ENCODE measurements at regions not wholly inside any gene's neighbourhood (a gene's known extent, or its start where the extent isn't known, plus 50 kb on each side); places are given as distances from the start of the nearest gene placed in this dataset.

DNA sequence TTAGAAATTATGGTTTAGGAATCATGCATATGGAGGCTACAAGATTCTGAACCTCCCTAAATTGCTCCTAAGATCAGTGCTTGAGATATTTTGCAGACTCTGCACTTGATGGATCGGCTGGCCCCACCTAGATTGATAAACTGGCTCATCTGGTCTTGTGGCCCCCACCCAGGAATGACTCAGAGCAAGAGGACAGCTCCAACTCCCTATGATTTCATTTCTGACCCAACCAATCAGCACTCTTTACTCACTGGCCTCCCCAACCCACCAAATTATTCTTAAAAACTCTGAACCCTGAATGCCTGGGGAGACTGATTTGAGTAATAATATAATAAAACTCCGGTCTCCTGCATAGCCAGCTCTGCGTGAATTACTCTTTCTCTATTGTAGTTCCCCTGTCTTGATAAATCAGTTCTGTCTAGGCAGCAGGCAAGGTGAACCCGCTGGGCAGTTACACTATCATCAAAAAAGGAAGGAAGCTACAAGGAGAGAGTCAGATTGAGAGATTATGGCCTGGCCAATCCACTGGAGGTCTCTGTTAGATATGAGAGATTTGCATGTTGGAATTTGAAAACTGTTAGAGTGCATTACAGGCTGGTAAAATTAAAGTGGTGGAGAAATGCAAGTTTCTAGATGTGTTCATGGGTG is 245.8 kb downstream of the CSNK2A3 start:
- DNase-seq (ENCODE audit: low spot score in 2 of 2), result no peak
- H3K4me3 ChIP-seq (ENCODE audit: low read depth, poor library complexity, severe bottlenecking), result no peak overlapping the region
- intact Hi-C loops (cut with DNase I; ENCODE audit: low total_unique reads), result no loop called here
- TF ChIP-seq, protein P1, sequence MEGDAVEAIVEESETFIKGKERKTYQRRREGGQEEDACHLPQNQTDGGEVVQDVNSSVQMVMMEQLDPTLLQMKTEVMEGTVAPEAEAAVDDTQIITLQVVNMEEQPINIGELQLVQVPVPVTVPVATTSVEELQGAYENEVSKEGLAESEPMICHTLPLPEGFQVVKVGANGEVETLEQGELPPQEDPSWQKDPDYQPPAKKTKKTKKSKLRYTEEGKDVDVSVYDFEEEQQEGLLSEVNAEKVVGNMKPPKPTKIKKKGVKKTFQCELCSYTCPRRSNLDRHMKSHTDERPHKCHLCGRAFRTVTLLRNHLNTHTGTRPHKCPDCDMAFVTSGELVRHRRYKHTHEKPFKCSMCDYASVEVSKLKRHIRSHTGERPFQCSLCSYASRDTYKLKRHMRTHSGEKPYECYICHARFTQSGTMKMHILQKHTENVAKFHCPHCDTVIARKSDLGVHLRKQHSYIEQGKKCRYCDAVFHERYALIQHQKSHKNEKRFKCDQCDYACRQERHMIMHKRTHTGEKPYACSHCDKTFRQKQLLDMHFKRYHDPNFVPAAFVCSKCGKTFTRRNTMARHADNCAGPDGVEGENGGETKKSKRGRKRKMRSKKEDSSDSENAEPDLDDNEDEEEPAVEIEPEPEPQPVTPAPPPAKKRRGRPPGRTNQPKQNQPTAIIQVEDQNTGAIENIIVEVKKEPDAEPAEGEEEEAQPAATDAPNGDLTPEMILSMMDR (IDR thresholded peaks at IDR 0.05), result no peak
- TF ChIP-seq POLR2A (IDR thresholded peaks at IDR 0.05), result no peak
- 53% methylated on average over 4 of the region's 4 CpGs for WGBS, 2 donors

DNA sequence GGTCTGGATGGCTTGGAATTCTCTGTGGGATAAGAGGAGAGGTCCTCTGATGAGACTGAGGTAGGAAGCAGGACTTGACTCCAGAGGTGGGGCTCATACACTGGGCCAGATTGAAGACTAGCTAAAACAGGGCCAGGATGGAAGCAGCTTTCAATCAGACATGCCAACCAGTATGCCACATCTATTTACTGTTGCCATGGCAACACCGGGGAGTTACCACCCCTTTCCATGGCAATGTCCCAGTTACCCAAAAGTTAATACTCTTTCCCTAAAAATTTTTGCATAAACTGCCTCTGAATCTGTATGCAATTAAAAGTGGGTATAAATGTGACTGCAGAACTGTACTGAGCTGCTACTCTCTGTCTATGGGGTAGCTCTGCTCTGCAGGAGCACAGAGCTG is 247.5 kb upstream of the ZBED5 start:
- DNase-seq (ENCODE audit: low spot score in 2 of 2), result no peak
- WGBS, 2 donors, result 29 to 50% methylated on average over 1 of the region's 1 CpG

DNA sequence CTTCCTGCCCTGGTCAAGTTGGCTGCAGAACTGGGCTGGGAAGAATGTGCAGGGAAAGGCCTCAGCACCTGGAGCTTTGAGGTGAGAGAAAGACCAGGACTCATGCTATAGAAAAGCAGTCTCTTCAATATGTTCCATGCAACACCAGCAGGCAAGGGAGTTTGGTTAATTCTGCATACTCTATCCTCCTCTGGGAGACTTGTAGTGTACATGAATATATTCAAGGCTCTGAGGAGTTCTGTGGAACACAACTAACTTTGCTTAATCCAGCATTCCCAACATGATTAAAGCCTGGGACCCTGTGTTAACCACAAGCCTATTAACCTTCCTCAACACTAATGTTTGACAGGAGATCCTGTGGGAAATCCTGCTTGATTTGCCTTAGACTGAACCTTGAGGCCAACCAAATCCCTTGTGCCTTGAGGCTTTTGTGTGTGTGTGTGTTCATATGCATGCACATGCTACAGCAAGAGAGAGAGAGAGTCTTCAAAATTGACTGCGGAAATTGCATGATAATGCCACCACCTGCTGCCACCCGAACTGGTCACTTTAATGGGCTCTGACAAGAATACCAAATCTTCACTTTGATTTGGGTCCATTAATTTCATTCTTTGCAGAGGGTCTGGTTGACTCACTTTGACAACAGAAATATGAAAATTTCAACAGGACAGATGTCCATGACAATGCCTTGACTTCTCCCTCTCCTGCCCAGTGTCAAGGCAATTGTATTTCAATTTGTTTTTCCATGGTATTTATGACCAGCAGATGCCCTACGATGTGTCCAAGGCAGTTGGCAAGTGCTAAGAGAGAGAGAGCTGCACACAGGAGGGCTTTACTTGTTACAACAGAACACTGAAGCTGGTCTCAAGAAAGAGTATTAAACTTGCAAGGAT is 238.2 kb upstream of the ZBED5 start:
- no peak for DNase-seq (ENCODE audit: low spot score in 2 of 2)
- H3K4me3 ChIP-seq (ENCODE audit: low read depth, poor library complexity, severe bottlenecking), result no peak overlapping the region
- TF ChIP-seq POLR2A (IDR thresholded peaks at IDR 0.05), result no peak
- TF ChIP-seq, protein P1 (IDR thresholded peaks at IDR 0.05), result no peak
- intact Hi-C loops (cut with DNase I; ENCODE audit: low total_unique reads), result no loop called here
- 84 to 90% methylated on average over 3 of the region's 3 CpGs for WGBS, 2 donors

More for the DNA sequence above, 247.5 kb upstream of the ZBED5 start:
- no peak for TF ChIP-seq POLR2A (IDR thresholded peaks at IDR 0.05)
- TF ChIP-seq, protein P1 (IDR thresholded peaks at IDR 0.05), result no peak
- H3K4me3 ChIP-seq (ENCODE audit: low read depth, poor library complexity, severe bottlenecking), result no peak overlapping the region
- intact Hi-C loops (cut with DNase I; ENCODE audit: low total_unique reads), result no loop called here

DNA sequence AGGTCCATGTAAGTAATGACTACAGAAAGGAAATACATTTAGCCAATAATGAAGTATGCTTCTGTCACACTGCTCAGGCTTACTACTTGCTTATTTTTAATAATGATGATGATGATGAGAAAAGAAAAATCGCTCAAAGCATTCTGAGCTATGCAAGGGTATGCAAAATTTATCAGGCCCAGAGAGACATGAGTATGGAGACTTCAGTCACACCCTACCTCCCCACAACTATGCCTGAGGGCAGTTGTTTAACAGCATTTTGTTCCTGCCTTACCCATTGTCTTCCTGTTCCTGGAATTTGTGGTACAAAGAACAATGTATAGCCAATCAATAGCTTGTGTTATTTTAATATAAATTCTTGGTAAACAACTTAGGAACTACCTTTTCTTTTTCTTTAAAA is 232.6 kb upstream of the ZBED5 start:
- intact Hi-C loops (cut with DNase I; ENCODE audit: low total_unique reads), result no loop called here
- TF ChIP-seq POLR2A (IDR thresholded peaks at IDR 0.05), result no peak
- TF ChIP-seq, protein P1 (IDR thresholded peaks at IDR 0.05), result no peak
- WGBS, 2 donors, result 92 to 94% methylated on average over 1 of the region's 1 CpG
- H3K4me3 ChIP-seq (ENCODE audit: low read depth, poor library complexity, severe bottlenecking), result no peak overlapping the region
- no peak for DNase-seq (ENCODE audit: low spot score in 2 of 2)

DNA sequence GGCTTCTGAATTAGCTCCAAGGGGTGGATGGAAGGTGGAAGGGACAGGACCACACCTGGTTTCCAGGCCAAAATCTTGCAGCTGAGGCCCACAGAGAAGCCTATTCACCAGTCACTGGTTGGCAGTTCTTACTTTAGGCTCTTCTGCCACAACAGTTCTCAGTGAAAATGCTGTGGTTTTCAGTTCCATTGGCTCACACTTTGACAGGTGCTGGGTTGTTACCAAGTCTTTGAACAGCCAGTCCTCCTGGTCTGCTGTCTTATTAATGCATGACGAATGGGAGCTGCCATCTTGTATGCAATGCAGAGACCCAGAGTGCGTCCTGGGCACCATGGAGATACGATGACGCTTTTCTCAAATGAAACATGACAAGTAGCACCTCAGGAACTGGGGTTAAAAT is 232.0 kb upstream of the ZBED5 start:
- TF ChIP-seq POLR2A (IDR thresholded peaks at IDR 0.05), result no peak
- TF ChIP-seq, protein P1 (IDR thresholded peaks at IDR 0.05), result no peak
- intact Hi-C loops (cut with DNase I; ENCODE audit: low total_unique reads), result no loop called here
- 95% methylated on average over 4 of the region's 4 CpGs for WGBS, 2 donors
- DNase-seq (ENCODE audit: low spot score in 2 of 2), result no peak
- H3K4me3 ChIP-seq (ENCODE audit: low read depth, poor library complexity, severe bottlenecking), result no peak overlapping the region
